ENCODE measurements at regions not wholly inside any gene's neighbourhood (a gene's known extent, or its start where the extent isn't known, plus 50 kb on each side); places are given as distances from the start of the nearest gene placed in this dataset.

DNA sequence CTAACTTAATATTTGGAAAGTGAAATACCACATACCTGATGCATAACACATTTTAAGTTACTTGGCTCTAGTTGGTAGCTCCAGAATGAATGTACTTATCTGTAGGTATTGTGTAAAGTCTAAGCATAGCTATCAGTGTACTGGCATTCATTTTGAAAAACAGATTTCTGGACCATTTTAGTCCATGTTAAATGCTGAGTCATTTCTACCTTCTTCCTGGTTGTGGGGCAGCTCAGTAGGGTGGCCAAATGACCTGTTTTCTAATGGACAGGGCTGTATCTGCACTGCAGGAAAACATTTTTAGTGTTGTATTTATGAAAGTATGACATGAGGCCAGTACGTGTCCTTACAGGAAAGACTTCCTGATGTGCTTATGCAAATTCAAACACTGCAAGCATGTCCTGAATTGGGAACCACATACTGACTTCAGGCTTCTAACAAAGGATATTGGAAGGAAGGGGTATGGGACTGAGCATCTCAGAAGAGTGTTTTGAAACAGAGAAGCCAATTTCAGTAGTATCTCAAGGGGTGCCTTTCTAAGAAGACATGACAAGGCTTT lies 300.3 kb upstream of the B3GALT2 start:
- TF ChIP-seq, protein P1, sequence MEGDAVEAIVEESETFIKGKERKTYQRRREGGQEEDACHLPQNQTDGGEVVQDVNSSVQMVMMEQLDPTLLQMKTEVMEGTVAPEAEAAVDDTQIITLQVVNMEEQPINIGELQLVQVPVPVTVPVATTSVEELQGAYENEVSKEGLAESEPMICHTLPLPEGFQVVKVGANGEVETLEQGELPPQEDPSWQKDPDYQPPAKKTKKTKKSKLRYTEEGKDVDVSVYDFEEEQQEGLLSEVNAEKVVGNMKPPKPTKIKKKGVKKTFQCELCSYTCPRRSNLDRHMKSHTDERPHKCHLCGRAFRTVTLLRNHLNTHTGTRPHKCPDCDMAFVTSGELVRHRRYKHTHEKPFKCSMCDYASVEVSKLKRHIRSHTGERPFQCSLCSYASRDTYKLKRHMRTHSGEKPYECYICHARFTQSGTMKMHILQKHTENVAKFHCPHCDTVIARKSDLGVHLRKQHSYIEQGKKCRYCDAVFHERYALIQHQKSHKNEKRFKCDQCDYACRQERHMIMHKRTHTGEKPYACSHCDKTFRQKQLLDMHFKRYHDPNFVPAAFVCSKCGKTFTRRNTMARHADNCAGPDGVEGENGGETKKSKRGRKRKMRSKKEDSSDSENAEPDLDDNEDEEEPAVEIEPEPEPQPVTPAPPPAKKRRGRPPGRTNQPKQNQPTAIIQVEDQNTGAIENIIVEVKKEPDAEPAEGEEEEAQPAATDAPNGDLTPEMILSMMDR (IDR thresholded peaks at IDR 0.05), result no peak
- TF ChIP-seq POLR2AphosphoS5 (IDR thresholded peaks at IDR 0.05) (no peak), POLR2A (IDR thresholded peaks at IDR 0.05) (no peak), EP300 (IDR thresholded peaks at IDR 0.05) (no peak)
